ENCODE measurements at regions not wholly inside any gene's neighbourhood (a gene's known extent, or its start where the extent isn't known, plus 50 kb on each side); places are given as distances from the start of the nearest gene placed in this dataset.
"Not testable (repeated sequence)": the region's sequence is repeated elsewhere in the genome, so short reads cannot be mapped to it uniquely, and the experiment has no call there.

DNA sequence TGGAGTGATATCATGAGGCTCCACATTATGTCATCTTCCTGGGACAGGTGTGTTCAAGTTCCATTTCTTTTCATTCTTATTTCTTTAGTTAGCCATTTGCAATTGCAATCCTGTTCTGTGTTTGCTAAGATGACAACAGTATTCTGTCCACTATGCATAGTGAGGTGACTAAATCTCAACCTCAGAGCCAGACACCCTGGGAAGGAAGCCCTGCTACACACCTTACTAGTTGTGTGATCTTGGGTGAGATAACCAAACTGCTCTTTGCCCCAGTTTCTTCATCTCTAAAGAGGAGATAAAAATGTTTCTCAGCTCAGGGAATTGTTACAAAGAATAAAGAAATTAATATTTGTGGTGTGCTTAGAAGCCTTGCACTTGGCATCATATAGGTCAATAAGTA, 215.1 kb upstream of the RPS23 start:
- no peak for DNase-seq (ENCODE audit: low spot score)

DNA sequence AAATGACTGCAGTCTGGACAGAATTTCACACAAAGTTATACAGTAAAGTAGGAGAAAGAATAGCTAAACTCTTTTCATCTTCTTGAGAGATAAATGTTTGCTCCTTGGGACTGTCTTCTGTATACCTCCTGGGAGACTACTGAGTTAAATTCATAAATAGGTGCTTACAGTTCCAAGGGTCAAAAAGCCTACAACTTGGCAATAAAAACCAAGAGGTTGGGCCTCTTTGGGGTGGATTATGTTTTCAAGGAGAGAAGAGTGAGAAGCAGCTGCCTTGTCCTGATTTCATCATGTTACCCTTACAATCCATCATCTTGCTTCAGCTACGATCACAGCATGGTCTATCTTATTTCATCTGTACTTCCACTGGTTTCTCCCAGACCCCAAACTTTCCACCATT, 213.2 kb upstream of the RPS23 start:
- DNase-seq (ENCODE audit: low spot score) = no peak

DNA sequence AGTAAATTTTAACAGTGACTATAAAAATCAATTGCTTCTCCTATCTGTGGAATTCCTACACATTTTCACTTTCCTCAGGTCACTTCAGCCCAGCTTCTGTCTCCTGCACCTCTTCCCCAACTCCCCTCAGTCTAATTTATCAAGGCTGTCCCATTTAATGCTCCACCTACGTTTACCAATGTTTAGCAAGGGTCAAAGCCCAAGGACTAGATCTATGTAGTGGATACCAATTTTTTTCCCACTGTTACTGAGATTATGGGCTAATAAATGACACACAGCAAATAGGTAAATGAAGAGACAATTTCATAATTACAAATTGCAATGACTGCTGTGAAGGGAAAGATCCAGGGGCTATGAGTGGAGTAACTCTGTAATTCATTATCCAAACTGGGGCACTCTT, 211.5 kb upstream of the RPS23 start:
- no peak for DNase-seq (ENCODE audit: low spot score)

DNA sequence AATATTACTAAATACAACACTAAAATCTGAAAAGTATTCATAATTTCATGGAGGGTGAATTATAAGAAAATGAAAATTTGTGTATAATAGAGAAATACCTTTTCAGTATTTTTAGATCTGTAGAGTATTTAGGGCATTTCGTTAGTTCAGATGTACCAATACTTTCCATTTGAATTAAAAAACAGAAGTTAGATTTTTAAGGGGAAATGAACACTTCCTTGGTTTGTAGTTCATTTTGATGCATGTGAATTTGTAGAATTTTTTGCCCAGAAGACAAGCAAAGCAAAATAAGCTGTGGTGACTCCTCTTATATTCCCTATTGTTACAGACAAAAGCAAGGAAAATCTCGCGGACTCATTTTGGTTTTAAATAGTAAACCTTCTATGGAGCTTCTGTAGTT, 209.0 kb upstream of the RPS23 start:
- no peak for DNase-seq (ENCODE audit: low spot score)

DNA sequence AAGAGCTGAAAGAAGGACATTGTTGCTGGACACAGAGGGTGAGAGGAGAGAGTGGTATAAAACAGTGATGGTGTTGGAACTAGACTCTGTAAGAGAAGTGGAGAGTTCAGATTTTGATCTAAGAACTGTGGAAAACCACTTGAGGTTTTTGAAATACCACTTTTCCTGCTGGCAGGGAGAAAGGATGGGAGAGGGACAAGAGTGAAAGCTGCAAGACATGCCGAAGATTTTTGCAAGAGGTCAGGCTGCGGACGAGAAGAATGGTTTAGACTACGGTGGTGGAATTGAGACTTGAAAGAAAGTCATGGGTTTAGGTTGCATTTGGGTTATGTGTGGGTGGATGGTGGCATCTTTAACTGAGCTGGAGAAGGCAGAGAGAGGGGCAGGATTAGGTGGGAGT, 202.2 kb upstream of the RPS23 start:
- DNase-seq (ENCODE audit: low spot score) = no peak

DNA sequence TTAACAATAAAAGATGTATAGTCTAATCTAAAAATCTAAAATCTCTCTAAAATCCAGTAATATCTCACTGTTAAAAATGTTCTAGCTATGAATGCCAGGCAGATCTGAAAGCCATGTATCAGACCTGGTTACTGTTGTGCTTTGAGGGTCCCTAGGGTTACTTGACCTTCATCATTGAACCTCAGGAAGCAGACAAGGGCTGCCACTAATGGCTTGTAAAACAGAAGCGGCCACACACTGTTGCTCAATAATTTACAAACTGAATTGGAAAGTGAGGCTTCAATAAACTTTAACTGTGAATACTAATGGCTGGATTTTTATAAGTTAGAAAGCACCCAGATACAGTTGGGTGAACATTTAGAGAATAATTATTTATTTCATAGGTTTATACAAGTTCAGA, 198.0 kb upstream of the RPS23 start:
- DNase-seq (ENCODE audit: low spot score) = no peak

DNA sequence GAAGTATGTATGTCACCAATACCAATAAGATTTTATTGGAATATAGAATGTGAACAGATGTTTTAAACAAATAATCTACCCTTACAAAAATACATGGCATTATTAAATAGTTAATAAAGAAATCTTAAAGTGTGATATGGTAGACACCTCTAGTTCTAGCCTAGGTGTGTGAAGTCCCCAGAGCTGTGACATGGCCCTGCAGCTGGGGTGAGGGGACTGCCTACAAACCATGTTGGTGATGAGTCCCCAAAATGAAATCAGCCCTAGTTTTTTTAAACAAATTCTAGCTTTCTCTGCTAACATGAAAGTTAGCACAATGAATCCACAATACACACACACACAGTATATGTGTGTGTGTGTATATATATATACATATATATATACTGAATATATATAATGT, 195.1 kb upstream of the RPS23 start:
- DNase-seq (ENCODE audit: low spot score) = no peak

DNA sequence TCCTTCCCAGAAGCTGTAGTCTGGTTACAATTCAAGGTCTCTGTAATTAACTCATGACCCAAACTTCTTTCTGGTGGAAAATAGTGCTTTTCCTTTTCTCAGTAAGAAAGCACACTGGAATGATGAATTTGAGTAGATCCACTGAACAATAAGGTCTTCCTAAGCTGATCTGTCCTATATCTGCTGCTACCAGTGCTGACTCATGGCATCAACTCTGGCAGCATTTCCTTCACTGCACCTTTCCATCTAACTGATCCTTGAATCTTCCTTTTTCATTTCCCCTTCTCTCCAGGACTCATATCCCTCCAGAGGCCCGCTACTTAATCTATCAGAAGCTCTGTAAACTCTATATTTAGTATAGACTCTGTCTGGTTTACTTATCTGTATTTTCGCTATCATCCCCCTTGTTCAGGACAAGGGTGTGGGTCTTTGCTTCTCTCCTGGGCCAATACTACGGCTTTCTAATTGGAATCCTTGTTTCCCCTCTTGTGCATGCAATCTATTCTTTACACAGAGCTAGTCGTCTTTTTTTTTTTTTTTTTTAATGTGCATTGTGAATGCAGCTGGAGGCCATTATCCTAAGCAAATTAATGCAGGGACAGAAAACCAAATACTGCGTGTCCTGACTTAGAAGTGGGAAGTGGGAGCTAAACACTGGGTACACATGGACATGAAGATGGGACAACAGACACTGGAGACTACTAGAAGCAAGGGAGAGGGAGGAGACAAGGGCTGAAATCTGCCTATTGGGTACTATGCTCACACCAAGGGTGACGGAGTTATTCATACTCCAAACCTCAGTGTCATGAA, 192.2 kb upstream of the RPS23 start:
- DNase-seq (ENCODE audit: low spot score) = no peak

DNA sequence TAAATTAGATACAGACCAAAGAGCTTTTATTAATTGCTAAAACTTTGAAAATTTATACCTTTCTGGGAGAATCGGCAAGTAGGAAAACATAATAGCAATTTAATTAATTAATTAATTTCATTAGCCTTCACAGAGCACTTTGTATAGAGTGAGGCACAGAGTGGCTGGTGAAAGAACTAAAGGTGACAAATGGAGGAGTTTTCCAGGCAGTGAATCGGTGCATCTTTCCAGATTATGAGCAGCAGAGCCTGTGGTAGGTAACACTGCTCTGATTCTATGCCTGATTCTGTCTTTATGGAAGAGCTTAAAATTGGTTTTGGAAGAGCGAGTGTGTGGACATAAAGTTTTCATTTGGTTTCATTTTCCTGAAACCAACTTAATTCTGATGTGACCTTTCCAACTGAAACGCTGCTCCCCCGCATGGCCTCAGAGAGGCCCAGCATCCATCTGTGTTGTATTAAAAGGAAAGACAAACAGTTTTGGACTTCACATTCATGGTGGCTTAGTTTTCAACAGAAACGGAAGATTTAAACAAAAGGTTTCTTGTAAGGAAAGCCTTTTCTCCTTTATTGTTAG, 188.9 kb upstream of the RPS23 start:
- DNase-seq (ENCODE audit: low spot score) = no peak

DNA sequence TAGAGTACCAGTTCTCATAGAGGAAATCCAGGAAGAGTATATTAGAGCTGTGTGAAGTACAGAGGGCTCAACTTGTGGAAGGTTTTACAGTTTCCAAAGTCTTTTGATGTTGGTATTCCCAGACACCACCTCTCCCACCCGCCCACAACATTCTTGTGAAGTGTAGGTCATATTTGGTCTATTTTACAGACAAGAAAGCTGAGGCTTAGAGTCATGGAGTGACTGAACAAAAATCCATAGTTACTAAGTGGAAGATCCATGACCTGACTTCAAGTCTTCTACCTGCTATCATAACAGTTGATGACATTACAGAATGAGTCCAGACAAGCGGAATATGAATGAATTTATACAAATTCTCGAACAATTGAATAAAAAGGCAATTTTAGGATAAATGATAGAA, 187.1 kb upstream of the RPS23 start:
- no peak for DNase-seq (ENCODE audit: low spot score)

DNA sequence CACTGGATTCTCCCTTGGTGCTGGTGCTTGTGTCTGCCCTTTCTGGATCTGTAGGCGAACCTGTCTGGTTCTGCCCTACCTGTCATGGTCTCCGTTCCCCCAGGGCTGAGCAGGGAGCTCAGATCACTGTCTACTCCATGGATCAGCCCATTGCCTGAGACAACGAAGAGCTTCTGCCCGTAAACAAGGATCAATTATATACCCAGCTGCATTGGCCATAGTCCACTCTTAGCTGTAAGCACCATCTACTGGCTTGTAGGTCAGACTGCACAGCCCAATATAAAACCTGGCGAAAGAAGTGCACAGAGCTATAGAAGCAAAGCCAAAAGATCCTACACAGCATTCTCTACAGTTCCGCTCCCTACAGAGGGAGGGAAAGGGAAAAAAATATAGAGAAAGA, 181.5 kb upstream of the RPS23 start:
- DNase-seq (ENCODE audit: low spot score) = no peak

DNA sequence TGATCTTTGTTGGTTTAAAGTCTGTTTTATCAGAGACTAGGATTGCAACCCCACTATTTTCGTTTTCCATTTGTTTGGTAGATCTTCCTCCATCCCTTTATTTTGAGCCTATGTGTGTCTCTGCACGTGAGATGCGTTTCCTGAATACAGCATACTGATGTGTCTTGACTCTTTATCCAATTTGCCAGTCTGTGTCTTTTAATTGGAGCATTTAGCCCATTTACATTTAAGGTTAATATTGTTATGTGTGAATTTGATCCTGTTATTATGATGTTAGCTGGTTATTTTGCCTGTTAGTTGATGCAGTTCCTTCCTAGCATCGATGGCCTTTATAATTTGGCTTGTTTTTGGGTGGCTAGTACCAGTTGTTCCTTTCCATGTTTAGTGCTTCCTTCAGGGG, 177.2 kb upstream of the RPS23 start:
- DNase-seq (ENCODE audit: low spot score) = not testable (repeated sequence)

DNA sequence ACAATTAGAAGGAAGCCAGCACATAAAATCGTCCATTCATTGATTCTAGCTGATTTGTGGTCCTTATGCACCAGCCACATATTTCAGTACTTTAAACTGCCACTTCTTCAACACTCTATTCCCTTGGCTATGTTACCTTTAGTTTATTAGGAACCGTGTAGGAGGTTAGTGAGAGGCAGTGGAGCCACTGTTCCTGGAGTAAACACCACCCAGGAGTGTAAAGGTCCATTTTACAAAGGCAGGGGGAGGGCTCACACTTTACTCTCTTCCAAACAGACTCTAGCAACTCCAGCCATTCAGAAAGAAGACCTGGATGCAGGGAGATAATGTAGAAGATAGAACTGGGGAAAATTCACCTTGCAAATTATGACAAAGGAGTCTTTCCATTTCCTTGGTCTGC, 170.2 kb upstream of the RPS23 start:
- no peak for DNase-seq (ENCODE audit: low spot score)

DNA sequence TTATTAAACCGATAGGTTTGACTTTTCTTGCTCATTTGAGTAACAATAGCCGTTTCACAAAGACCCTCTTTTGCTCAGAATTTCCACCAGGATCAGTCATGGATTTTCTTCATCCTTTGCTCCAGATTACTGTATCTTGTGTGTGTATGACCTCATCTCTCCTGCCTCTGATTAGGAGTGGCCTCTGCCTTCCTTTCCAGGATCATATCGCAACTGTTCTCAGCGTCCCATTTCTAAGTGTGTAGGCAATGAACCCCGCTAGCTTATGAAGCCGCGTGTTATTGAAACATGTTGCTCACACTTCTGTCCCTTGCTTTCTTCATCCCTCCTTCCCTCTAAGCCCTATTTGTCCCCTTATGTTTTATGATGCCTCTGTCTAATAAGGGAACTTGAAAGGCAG, 169.8 kb upstream of the RPS23 start:
- DNase-seq (ENCODE audit: low spot score) = no peak

DNA sequence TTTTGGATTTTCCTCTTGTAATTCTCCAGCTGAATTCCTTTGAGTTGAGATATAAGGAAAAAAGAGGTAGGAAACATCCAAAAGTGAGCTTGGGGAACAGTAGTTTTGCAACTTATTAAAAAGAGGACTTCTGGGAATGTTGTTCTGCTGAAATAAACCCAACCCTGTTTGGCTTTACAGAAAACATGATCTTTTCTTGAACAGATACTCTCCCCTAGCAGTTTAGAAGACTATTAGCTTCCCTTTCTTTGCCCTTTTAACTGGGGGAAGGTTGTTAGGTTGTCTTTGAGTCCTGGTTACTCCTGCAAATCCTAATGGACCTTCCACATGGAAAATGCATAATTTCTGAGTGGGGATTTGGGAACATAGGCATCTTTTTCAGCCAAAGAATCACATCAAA, 168.7 kb upstream of the RPS23 start:
- no peak for DNase-seq (ENCODE audit: low spot score)

DNA sequence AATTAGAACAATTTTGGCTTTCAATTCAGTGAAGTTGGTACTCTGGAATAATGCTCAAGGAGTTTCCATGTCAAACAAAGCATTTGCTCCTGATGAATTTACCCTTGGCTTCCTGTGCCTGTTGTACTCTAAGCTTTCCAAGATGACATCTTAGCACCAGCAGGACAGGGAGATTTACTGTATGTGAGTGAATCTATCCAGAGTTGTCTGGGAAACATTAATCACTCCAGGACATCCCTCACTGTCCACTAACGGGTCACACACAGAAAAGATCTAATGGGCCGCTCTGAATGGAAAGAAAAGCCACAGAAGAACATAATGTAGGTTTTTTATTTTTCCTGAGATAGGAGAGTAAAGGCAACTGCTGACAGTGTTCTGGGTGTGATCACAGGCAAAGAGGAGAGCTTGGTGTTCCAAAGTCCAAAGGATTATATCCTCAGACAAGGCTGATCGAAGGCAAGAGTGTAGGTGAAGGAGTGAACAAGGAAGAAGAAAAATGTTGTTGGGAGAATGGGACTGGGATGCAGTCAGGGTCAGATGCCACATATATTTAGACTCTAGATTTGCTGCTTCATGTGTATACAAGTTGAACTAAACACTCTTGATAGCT, 167.7 kb upstream of the RPS23 start:
- no peak for DNase-seq (ENCODE audit: low spot score)

DNA sequence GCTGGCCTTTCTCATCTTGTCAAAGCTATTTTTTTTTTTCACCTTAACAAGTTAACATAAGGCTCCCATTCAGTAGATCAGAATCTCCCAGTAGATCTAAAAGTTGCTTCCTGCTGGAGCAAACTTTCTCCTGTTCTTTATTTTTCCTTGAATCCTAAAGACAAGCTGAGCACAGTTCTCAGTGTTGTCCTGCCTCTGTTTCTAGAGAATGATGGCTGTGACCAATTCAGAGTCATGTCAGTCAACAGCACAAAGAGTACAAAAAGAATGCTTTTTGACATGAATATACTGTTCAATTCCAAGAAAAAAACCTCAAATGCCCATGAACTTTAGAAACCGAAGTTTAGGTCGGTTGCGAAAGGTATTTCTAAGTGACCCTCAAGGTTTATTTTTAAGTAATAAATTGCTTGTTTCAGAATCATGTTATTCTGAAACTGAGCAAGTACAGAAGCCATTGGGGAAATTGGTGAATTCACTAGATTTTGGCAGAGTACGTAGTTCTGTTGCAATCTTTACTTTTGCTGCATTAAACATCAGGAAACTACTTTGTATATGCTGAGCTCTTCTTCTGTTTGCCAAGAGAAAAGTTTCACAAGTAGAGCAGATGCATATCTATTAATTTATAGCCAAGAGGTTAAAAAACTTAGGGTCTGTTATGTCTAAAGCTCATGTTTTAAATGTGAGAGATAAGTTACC, 161.7 kb upstream of the RPS23 start:
- no peak for DNase-seq (ENCODE audit: low spot score)

DNA sequence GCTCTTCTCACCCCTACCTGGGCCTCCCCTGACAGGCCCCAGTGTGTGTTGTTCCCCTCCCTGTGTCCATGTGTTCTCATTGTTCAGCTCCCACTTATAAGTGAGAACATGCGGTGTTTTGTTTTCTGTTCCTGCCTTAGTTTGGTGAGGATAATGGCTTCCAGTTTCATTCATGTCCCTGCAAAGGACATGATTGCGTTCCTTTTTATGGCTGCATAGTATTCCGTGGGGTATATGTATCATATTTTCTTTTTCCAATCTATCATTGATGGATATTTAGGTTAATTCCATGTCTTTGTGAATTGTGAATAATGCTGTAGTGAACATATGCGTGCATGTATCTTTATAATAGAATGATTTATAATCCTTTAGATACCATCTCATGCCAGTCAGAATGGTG, 159.4 kb upstream of the RPS23 start:
- DNase-seq (ENCODE audit: low spot score) = not testable (repeated sequence)

DNA sequence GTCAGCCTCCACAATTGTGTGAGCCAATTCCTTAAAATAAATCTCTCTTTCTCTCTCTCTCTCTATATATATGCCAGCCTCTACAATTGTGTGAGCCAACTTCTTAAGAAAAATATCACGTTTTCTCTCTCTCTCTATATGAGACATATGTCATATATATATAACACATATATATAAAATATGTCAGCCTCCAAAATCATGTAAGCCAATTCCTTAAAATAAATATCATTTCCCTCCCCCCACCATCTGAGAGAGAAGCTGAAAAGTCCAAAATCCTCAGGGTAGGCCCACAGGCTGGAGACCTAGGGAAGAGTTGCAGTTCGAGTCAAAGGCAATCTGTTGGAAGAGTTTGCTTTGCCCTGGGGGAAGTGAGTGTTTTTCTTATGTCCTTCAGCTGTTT, 158.1 kb upstream of the RPS23 start:
- no peak for DNase-seq (ENCODE audit: low spot score)

DNA sequence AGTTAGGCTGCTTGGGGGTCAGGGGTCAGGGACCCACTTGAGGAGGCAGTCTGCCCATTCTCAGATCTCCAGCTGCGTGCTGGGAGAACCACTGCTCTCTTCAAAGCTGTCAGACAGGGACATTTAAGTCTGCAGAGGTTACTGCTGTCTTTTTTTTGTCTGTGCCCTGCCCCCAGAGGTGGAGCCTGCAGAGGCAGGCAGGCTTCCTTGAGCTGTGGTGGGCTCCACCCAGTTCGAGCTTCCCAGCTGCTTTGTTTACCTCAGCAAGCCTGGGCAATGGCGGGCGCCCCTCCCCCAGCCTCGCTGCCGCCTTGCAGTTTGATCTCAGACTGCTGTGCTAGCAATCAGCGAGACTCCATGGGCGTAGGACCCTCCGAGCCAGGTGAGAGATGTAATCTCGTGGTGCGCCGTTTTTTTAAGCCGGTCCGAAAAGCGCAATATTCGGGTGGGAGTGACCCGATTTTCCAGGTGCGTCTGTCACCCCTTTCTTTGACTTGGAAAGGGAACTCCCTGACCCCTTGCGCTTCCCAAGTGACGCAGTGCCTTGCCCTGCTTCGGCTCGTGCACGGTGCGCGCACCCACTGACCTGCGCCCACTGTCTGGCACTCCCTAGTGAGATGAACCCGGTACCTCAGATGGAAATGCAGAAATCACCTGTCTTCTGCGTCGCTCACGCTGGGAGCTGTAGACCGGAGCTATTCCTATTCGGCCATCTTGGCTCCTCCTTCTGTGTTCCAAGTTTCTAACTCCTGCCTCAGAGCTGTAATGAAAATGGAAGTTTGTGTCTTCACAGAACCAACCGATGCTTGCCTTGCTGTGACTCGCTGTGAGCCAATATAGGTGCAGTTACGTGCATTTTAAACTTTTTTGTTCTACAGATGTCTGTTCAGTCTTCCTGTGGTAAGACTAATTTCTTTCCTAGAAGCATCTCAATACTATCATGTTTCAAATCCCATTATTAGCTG, 156.8 kb upstream of the RPS23 start:
- not testable (repeated sequence) for DNase-seq (ENCODE audit: low spot score)

DNA sequence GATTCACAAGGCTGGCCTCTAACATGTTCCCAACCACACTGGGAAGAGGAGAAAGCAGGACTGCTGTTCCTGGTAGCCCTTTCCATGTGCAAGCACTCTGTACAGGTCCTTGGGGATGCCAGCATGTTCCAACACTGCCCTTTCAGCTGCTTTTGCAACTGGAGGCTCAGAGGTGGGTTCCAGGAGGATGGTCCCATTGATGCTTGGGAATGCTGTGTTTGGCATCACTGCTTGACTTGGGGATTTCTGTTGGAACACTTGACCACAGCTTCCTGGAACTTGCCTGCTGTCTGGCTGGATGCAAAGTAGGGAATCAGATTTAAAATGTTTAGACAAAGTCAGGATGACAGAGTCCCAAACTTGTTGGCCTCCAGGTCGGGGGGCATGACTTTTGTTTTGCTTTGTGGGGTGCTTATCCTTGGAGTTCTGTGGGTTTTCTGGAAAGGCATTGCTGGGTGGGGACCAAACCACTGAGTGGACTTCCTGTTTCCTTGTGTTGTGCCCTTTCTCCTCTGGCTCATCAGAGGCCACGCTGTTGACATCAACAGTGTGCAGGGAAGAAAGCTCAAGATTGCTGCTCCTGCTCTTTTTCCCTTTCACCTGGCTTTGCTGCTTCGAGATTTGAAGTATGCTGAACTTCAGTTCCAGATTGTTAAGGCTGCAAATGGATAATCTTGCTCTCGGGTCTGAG, 148.5 kb upstream of the RPS23 start:
- no peak for DNase-seq (ENCODE audit: low spot score)
